ENCODE measurements at regions not wholly inside any gene's neighbourhood (a gene's known extent, or its start where the extent isn't known, plus 50 kb on each side); places are given as distances from the start of the nearest gene placed in this dataset.
"Not testable (repeated sequence)": the region's sequence is repeated elsewhere in the genome, so short reads cannot be mapped to it uniquely, and the experiment has no call there.

DNA sequence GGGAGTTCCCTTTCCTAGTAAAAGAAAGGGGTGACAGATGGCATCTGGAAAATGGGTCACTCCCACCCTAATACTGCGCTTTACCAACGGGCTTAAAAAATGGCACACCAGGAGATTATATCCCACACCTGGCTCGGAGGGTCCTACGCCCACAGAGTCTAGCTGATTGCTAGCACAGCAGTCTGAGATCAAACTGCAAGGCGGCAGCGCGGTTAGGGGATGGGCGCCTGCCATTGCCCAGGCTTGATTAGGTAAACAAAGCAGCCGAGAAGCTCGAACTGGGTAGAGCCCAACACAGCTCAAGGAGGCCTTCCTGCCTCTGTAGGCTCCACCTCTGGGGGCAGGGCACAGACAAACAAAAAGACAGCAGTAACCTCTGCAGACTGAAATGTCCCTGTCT, 1097.8 kb upstream of the CNTN5 start:
- not testable (repeated sequence) for DNase-seq

DNA sequence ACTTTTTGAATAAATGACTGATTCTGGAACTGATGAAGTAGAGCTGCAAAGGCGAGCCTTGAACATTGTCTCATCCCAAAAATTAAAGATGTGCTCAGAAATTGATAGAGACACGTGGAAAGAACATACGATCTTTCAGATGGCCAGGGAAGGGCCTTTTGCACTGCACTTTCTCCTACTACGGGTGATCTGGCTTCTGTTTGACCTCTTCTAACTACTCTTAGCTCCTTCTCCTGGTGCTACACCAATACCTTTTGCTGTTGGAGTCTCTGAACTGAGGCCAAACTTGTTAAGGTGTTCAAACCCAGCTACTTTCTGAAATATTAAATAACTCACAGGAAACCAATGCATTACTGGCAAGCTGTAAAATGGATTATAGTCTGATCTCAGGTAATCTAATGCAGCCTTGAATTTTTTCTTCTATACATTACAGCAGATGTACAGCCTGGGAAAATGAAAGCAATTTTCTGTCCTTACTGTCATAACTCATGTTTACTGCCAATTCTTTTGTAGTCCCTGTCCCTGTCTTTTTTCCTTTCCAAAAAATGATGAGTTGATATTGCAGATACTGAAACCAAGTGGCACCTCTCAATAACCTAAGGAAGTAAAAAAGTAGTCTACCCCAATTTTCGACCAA, 1086.1 kb upstream of the CNTN5 start:
- DNase-seq = no peak

DNA sequence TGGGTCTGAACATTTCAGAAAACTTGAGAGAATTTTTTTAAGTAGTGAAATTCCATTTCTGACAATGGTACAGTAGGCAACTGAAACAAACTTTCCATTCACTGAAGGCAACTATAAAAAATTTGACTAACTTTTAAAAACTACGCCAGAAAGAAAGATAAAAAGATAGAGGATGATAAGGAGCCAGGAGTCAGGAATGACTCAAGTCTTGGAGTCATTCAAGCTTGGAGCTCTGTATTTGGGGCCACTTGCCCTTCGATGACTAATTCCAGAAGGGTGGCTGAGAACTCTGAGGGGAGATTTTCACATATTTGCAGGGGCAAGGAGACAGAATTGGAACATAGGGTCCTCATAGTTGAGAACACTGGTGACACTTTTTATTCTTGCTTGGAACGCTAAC, 1083.2 kb upstream of the CNTN5 start:
- no peak for DNase-seq

DNA sequence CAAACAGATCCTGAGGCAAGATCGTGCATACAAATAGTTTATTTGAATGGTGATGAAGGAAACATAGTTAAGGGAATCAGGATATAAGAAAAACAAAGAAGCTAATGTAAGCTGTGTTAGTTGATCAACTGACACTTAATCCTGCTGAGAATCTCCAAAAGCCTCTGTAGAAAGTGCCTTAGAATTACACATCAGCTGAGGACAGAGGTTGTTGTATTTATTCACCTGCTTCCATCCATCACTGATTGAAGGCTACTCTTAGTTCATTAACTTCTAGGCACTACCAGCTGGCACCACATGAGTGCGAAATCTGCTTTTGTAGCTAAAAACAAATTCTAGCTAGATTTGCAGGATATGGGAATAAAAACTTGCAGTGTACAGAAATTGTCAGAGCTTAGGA, 1082.0 kb upstream of the CNTN5 start:
- DNase-seq = no peak

DNA sequence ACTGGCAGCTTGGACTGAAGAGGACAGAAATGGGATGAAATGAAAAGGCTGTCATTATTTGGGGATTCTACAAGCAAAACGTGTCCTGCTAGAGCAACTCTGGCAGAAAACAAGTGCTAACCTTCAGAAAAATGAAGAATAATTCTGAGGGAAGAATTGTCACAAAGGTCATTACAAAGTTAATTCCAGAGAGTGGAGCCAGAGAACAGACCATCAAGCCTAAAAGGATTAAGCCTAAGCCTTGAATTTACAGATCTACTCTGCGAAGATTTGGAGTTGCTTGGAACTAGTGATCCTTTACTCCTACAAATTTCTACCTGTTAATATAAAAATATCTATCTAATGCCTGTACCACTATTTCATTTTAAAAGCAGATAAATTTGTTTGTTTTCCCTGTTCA, 1077.3 kb upstream of the CNTN5 start:
- no peak for DNase-seq

DNA sequence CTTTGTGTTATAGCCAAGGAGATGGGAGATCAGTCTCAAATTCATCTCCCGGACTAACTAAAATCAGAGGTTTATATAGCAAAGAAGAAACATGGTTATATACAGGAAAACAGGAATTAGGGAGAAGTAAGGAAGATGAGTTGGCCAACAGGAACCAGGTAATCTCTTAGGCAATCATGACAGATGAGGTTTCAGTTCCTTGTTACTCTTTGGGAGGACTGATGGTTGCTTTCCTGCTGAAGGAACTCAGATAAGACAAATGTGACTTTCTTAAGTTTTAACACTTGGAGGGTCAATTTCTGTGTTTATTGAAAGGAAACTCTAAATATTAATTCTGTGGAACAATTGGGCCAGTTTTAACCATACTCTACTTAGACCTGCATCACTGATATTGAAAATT, 1072.0 kb upstream of the CNTN5 start:
- DNase-seq = no peak

DNA sequence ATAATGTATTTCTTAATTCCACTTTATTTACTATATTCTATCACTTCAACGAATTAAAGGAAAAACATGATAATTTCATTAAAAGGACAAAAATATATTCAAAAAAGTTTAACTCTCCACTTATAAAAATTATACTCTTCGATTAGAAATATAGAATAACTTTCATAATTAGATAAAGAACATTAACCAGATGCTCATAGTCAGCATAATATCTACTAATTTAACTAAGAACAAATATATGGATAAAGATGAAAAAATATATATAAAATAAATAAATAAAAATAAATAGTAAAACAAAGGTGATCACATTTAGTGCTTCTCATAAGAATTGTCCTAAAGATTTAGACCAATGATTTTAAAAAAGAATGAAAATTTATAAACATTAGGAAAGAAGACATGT, 1065.2 kb upstream of the CNTN5 start:
- DNase-seq = no peak

DNA sequence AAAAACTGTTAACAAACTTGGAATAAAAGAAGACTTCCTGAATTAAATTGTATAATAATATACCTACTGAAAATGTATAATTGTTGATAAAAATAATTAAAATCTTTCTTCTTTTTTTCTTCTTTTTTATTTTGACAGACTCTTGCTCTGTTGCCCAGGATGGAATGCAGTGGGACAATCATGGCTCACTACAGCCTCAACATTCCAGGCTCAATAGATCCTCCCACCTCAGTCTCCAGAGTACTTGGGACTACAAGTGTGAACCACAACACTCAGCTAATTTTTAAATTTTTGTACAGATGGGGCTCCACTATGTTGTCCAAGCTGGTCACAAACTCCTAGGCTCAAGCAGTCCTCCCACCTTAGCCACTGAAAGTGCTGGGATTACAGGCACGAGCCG, 1063.8 kb upstream of the CNTN5 start:
- no peak for DNase-seq

DNA sequence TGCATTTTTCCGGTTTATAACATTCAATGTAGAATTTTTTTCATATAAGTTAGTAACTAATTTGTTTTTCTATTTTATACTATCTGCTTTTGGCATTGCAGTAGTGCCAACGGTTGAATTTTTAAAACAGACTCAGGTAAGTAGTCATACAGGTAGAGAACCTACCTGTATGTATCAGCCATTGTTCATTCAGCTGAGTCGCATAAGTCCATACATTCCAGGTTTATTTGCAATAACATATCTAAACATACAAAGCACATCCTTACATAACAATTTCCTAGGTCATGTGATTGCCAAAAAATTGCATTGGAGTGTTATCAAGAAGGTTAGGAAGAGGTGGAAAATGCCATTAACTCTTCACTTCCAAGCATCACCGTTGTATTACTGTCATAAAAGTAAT, 1059.3 kb upstream of the CNTN5 start:
- no peak for DNase-seq

DNA sequence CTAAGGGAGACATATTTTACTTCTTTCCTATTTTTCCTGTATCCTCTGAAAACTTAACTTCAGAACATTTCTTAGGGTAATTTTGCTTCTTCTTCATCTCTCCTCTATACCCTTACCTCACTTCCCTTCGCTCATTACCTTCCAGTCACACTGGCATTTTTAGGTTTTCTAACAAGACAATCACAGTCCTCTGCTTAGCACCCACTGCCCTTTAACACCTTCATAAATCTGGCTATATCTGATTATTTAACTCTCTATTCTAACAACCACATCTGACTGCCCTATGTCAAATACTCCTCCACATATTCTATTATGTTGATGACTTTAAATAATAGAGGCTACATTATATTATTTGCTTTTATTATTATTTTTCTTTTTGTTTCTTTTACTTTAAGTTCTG, 1058.0 kb upstream of the CNTN5 start:
- DNase-seq = no peak

DNA sequence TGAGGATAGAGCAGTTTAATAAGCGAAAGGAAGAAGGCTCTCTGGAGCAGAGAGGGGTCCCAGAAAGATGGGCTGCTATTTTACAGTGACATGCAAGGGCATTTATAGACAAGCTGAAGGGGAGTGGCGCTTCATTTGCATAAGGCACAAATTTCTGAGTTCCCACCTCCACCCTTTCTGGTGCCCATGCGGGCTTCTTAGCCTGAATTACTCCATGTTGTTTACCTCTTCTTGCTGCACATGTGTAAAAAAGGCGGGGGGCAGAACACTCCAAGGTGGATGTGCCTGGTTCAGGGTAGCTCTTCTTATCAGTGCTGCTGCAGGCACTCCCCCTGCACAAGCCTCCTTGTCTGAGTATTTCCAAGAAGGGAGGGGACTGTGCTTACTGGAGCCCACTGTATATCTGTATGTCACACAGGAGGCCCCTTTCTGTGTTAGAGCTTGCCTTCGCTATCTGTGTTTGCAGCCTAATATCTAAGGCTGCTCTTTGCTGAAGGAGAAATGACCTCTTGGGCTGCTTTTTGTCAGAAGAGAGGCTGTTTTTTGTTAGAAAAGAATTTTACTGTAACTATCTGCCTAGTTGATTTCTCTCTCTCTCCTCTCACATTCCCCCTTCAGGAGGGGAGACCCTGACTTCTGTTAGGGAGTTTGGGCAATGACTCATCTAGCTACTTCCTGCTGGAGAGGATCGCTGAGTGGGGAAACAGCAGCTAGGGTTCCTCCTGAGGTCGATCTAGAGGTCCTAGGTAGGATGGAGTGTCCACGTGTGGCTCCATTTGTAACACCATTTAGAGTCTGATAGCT, 1057.0 kb upstream of the CNTN5 start:
- no peak for DNase-seq

DNA sequence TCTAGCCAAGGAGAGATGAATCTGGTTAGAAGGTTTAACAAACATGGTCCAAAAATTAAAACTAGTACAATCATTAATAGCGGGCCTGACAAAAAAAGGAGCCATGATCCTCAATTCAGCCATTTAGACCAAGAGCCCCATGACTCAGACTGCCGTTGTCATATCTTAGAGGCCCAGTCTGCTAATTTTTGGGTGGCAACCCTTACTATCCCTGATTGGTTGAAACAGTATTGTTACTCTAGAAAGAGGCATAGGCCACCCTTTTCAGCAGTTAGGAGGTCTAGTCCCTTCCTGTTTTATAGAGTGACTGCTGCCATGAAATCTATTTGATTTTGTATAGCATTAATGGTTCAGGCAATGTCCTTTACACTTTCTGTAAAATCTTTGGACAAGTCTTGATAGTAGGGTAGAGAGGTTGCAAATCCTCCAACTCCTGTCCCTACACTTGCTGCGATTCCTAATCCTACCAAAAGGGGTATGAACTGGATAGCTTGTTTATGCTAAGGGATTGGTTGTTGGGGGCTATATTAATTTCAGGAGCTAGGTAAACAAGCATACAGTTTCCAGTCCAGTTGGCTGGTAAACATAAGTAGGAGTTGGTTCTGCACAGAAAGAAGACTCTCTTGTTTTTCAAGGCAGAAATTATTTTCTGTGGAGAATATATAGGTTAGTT, 1056.3 kb upstream of the CNTN5 start:
- no peak for DNase-seq

DNA sequence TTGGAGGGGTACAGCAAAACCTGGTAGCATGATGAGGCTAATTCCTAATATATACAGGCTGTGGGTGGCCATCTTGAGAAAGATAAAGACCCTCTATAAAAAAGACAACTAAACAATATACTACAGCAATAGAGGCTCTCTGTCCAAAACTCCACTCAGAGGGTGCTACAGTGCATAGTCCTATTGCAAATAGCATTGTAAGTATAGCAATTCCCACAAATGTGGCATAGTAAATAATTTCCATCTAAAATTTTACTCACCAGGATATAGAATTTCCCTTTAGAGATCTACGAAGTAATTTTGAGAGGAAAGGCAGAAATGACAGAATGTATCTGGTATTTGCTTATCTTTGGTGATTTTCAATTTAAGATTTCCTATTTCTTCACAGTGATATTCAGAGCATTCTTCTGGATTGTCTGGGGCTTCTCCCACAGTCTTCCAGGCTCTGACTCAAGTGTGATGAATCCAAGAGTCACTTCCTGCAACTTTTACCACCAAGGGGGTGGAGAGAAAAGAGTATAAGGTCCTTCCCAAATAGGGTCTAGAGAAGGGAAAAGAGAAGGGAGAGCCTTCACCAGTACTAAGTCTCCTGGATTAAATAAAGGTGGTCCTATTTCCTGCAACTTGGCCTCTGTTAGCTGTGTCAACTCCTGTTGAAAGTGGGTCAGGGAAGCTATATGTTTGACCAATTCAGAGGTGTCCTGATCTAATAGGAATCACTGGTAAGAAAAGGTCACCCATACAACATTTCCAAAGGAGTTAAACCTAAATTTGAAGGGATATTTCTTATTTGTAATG, 1054.7 kb upstream of the CNTN5 start:
- DNase-seq = no peak

DNA sequence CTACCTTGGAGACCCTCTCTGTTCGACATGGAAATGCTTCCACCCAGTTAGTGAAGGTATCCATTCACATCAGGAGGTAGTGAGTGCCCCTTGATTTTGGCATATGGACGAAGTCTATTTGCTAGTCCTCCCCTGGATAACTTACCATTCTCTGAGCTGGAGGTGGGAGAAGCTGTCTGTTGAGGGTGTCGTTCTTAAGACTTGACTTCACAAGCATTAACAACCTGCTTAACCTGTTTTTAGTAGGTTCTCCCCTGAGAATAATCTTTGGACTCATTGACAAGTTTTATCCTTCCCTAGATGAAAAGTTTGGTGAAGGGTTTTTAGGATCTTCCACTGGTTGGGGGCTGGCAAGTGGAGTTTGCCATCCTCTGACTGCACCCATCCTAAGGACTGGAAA, 1053.8 kb upstream of the CNTN5 start:
- no peak for DNase-seq

DNA sequence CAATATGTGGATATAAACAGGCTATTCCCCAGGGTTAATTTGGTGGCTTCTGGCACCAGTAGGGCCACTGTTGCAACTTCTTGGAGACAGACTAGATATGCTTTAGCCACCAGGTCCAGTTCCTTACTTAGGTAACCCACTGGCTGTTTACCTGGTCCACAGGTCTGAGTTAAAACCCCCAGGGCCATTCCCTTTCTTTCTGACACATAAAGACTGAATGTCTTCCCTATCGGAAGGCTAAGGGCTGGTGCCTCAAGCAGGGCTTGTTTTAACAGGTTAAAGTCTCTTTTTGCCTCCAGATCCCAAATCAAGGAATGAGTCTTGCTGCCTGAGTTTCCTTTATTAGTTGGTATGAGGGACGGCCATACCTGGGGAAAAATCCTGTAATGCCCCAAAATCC, 1052.7 kb upstream of the CNTN5 start:
- DNase-seq = no peak

DNA sequence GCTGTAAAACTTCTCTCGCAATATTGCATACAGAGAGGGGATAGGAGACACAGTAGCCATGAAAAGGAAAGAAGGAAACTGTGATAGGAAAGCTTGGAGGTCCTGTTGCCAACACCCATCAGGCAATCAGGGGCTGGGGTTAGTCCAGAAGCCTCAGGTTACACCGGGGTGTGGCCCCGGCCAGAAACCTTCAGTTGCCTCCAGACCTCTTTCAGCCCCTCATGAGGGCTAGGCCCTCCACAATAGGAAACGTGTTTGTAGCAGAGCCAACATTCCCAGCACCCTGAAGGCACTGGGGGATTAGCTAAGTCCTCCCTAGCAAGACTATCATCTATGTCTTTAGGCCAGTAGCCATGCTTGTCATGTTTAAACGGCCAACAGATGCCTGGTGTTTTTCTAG, 1048.0 kb upstream of the CNTN5 start:
- no peak for DNase-seq

DNA sequence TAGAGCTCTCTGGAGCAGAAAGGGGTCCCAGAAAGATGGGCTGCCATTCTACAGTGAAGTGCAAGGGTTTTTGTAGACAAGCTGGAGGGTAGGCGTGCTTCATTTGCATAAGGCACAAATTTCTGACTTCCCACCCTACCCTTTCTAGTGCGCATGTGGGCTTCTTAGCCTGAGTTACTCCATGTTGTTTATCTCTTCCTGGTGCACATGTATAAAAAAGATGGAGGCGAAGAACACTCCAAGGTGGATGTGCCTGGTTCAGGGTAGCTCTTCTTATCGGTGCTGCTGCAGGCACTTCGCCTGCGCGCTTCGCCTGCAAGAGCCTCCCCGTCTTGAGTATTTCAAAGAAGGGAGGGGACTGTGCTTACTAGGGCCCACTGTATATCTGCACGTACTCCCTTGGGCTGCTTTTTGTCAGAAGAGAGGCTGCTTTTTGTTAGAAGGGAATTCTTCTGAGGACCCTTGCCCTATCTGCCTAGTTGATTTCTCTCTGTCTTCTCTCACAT, 1047.3 kb upstream of the CNTN5 start:
- no peak for DNase-seq

DNA sequence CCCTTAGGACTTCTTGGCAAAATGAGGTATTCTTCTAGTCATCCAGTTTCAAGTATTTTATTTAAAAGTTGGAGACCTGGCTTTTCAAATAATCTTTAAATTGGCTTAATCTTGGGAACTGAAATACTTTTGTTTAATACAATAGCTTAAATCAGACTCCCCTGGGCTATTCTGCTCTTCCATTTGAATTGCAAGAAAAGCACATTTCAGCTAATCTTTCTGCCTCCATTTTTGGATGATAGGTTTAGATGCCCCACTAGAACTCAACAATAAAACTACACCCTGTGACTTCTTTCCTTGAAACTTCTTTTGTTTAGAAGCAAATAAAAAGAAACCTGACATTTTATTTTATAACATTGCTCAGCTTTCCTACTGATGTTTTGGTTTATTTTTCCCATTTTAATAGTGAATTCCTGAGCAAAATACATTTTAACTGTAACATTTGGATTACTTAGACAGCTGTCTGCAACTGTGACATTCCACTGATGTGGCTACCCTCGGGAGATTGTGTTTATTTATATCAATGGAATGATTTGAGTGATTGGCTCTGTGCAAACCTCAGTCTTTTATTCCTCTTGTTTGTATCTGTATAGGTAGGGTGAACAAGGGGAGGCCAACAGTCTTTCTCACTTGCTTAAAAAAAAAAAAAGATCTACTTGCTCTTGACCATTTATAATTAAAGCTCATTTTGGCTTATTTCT, 1045.8 kb upstream of the CNTN5 start:
- no peak for DNase-seq

DNA sequence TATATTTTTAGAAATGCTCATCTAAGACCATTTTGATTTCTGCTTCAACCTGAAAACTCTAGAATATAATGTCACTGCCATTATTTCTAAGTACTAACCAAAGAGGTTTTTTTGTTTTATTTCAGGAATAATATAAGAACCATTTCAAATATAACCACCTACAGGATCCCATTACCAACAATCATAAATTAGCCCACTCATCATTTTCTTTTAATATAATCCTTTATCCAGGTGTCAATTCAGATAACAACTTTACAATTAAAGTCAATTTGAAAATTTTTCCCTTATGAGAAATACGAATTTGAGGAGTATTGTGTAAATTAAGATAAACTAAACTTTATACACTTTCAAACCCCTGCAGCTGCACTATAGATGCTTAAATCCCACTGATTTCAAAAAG, 1043.0 kb upstream of the CNTN5 start:
- DNase-seq = no peak

DNA sequence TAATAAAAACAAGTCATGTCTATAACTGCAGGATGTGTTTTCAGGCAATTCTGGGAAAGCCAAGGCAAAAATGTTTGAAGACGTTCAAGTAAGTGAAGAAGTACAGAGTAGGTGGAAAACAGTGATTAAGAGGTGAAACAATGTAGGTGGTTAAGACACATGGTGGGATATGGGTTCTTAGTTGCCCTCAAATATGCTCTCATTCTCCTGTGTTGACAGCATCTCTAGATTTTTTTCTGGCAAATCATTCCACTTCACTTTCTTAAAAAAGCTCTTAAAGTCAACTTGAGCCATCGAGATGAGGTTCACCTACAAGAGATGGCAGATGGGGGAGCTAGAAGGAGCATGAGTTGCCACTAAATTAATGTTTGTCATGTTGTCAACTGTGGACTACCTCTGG, 1041.0 kb upstream of the CNTN5 start:
- DNase-seq = no peak

DNA sequence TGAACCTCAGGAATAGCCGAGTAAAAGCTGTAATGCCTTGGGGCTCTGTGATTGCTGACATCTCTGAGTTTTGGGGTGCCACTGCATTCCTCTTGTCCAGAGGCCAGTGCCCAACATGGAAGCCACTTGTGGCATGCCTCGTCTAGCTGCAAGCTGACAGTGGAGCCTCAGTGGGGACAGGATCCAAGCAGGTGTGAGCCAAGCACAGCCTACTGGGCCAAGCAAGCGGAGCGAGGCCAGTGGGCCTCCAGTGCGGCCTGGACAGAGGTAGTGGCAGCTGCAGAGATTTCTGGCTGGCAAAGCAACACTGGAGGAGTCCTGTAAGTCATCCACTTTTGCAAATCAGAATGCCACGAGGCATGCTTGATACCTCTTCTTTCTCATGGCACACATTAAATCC, 1038.2 kb upstream of the CNTN5 start:
- no peak for DNase-seq

DNA sequence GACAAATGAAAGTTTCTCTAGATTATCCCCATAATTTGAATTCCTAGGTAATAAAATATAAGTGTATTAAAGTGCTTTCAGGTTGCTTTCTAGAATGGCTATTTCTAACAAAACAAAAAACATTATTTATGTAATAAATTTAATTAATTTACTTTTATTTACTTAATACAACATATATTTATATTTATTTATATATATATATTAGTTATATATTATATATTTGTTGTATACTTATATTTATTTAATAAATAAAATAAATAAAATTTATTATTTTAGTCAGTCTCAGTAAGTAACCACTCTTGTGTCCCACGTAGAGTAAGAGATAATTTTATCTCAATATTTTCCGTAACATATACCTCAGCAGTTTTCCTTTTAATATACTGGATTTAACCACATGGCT, 1031.6 kb upstream of the CNTN5 start:
- DNase-seq = no peak
